GM21526 (cell line): ENCODE measurements at regions not wholly inside any gene's neighbourhood (a gene's known extent, or its start where the extent isn't known, plus 50 kb on each side); places are given as distances from the start of the nearest gene placed in this dataset.

Source experiments
- ATAC-seq: cut with Tn5 transposase; IDR thresholded peaks from one replicate; pipeline ENCODE4 v1.9.1; 2021; ENCODE audit warnings: moderate library complexity; ENCODE audit not compliant: unreplicated experiment, low FRiP score

GRCh38 chr12:92007787-92008186 lies 137.9 kb downstream of the BTG1 start:
- no peak for ATAC-seq

- no peak for ATAC-seq
Observed at GRCh38 chr12:92003701-92004100, 141.9 kb downstream of the BTG1 start.

DNA sequence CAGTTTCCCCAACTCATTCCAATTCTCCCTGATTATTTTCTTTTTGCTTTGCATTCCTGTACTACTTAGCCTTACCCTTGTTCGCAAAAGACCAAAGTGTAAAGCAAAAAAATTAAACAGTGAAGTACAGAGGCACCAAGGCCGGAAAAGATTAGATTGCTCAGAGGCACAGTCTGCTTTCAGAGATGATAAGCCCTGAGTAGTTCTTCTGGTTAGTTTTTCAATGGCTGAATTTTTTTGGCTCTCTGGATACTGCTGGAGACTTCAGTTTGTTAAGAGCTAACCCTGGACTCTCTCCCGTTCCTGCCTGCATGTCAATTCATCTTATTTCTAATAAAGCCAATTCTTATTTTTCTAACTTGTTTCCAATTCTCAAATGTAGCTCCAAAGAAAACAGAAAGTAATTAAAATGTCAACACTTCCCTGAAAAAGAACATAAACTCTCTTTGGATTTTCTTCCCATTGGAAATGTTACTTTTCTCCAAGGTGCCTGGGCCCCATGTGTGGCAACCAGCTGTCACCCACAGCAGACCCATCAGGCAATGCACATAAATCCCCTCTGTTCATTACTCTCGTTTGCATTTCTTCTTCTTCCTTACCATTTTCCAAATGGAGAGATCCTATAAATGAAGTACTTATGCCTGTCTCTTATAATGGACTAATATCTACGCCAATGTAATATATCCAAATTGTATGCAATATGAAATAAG lies 142.8 kb downstream of the BTG1 start:
- no peak for ATAC-seq

- ATAC-seq, result no peak
Observed at GRCh38 chr12:92002195-92002649, 143.4 kb downstream of the BTG1 start.

DNA sequence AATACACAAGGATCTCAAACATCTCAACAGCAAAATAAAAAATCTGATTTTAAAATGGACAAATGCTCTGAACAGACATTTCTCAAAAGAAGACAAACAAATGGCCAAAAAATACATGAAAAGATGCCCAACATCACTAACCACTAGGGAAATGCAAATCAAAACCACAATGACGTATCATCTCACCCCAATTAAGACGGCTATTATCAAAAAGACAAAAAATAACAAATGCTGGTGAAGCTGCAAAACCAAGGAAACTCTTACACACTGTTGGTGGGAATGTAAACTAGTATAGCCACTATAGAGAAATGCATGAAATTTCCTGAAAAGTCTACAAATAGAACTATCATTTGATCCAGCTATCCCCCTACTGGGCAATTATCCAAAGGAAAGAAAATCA lies 145.0 kb downstream of the BTG1 start:
- ATAC-seq, result no peak

DNA sequence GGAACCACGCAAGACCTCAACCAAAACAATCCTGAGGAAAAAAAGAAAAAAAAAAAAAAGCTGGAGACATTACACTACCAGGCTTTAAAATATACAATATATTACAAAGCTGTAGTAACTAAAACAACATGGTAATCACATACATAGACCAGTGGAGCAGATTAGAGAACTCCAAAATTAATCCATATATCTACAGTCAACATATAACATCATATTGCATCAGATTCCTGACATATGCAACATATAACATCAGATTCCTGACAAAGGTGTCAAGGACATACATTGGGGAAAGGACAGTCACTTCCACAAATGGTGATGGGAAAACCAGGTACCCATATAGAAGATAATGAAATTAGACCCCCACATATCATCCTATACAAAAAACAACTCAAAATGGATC lies 145.8 kb downstream of the BTG1 start:
- no peak for ATAC-seq

- no peak for ATAC-seq
Observed at GRCh38 chr12:91998316-91998715, 147.3 kb downstream of the BTG1 start.

DNA sequence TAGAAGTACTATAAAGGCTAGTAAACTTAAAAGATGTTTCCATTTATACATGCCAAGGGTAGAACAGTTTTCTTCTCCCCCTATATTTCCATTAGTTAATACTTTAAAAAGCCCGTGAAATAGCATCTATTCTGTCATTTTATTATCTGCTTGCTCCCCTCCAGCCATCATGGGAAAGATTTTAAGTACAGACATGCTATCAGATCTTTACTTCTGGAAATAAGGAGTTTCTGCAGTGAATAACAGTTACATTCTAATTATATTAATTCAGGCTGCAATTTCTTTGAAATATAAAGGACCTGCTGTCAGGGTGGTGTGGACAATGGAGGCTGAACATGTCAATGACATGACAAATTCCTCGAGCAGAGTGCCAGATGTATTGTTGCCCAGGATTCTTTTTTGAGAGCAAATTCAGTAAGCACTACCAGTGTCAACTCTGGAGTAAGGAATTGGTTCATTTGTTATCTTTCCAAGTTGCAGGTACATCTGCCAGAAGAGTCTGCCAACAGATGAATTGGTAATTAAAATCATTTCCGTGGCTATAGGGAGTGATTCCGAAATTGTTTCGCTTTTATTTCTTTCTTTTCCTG lies 151.3 kb downstream of the BTG1 start:
- ATAC-seq, result no peak

DNA sequence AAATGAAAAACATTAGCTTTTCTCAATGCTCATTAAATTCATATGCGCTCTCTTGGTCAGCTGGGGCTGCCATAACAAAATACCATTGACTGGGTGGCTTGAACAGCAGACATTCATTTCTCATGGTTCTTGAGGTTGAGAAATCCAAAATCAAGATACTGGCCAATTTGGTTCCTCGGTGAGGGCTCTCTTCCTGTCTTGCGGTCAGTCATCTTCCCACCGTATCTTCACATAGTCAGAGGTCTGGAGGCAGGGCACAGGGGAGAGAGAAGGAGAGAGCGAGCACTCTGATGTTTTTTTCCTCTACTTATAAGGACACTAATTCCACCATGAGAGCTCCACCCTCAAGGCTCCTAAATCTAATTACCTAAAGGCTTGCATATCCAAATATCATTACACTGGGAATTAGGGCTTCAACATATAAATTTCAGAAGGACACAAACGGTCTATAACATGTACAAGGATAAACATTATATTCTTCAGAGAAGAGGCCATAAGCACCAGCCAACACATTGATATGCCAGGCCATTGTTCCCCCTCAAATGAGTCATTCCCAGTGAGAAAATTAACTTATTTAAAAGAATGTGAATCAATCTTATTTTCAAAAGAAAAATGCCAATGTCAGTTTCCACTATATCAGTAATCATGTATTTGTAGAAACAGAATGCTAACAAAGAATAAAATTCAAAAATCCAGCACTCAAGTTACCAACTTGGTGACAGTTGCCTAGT lies 152.2 kb downstream of the BTG1 start:
- ATAC-seq, result no peak

DNA sequence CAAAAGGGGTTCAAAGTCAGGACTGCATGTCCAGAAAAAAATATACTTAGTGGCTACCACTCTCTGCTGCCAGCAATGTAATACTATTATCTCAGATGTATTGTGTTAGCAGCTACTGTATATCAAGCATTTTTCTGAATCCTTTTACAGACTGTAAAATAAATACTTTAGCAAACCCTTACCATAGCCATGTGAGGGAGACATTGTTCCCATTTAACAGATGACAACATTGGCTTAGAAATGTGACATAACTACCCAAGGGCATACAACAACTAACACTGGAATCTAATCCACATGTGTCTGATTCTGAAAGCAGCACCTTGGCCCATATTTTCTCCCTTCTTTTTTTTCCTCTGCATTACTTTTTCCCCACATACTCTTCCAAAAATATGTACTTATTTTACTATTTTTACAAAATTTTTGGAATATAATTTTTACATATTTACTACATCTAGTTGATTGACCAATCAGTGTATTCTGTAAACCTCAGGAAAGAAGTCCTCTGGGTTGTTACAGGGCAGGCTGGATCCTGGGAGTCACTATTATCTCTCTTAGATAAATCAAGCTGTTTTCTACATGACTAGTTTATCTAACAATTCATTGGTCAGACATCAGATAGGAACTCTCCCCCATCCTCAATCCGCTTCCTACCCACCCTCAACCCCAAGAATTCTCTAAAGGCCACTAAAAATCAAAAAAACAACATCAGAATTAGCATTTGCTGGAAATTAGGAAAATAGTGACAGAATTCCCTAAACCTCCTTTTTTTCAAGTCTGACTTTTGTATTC lies 154.1 kb downstream of the BTG1 start:
- no peak for ATAC-seq

GRCh38 chr12:91990525-91990924 lies 155.1 kb downstream of the BTG1 start:
- ATAC-seq, result no peak

DNA sequence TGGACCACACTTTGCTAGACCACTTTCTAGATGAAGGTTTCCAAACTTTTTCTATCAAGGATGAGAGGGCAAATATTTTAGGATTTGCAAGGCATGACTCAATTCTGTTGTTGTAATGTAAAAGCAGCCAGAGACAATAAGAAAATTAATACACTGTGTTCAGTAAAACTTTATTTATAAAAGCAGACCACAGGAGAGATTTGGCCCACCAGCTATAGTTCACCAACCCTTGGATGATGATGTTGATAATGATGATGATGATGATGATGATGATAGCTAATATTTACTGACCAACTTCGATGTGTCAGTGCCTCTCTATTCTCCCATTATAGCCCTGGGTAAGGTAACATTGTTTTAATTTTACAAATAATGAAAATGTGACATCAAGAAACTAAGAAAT lies 156.5 kb downstream of the BTG1 start:
- ATAC-seq, result no peak

DNA sequence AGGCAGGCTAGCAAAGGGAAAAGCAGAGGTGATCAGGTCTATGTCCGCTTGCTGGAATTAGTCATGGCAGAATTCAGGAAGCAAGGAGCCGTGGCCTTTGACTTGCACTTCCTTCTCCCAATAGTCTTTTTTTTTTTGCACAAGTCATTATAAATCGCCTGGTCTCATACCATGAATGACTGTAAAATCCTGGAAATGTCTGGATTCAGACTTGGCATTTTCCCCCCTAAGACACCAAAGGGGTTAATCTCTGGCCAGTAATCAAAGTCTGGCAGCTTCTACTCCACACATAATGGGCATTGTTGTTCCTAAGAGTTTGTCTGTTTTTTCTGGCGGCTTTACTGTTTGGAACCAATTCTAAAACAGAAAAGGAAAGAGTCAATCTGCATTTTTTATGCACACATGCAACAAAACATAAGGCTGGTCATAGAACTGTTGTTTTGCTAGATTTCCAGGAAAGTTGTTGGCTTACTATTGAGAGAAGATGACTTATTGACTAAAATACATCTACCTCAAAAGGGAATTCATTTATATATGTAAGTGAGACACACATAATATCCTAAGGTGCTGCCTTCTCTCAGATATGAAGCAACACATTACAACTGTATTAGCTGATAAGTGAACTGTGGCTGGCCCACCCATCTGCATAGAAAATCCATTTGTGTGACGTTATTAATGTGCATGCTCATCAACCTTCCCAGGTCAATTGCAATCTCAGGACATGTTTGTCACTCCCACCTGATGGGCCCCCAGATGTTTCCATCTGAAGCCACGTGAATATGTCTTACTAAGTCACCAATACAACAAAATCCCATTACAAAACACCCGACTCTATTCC lies 157.3 kb downstream of the BTG1 start:
- ATAC-seq, result no peak

- ATAC-seq, result no peak
Observed at GRCh38 chr12:91986084-91986483, 159.6 kb downstream of the BTG1 start.

DNA sequence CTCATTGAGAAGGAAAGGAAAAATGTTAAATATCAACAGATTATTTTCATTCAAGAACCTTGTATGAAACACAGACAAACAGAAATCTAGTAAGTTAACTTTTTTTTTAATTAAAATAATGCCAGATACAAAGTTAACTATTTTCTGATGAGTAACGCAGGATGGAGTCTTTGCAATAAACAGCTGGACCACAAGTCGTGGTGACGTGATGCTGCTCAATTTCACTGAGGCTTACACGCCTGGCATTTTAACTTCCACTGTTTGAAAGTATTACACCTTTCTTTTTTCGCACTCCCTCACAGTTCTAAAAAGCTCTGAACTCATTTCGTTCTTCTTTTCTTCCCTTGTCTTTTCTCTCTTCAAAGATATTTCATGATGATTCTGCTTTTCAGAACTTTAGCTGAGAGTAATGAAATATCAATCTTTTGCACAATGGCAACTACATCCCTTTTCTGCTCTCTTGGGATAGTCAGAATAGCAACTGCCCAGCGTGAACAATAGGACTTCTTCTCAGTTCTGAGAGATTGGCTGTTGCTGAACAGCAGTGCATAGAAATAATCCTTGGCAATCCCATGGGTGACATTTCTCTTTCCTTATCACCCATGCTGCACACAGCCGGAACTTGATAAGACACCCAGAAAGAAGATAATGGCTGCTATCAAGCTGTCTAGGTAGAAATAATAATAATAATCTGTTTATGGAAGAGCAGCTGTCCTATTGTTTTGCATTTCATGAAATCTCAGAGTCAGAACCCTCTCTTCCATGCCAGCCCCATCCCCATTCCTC lies 160.5 kb downstream of the BTG1 start:
- ATAC-seq, result no peak

DNA sequence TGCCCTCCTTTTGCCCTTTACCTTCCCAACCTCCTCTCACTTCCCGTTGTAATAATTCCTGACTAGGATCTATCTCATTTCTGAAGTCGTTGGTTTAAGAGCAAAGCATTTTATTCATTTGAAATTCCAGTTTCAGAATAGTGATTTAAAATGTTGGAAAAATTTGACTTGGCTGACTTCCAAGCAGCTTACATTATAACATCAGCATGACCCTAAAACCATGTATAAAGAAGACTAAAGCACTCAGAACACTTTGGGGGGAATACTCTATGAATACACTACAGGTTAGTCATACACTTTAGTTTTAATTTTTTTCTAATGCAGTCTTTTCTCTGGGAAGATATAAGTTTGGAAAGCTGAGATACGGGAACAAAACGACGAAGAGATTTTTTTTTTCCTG lies 161.1 kb downstream of the BTG1 start:
- ATAC-seq, result no peak

DNA sequence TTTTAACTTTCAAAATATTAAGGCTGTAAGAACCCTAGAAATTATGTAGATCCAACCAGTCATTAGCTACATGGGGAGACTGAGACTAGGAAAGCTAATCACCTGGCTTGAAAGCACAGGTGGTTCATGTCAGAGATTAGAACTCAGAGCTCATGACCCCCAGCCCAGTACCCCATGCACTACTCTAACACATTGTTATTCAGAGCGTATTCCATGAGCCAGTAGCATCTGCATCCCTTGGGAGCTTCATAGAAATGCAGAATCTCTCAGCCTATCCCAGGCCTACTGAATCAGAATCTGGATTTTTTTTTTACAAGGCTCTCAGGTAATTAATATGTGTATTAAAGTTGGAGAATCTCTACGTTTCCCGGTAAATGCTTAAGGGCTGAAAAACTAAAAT lies 161.7 kb downstream of the BTG1 start:
- no peak for ATAC-seq

DNA sequence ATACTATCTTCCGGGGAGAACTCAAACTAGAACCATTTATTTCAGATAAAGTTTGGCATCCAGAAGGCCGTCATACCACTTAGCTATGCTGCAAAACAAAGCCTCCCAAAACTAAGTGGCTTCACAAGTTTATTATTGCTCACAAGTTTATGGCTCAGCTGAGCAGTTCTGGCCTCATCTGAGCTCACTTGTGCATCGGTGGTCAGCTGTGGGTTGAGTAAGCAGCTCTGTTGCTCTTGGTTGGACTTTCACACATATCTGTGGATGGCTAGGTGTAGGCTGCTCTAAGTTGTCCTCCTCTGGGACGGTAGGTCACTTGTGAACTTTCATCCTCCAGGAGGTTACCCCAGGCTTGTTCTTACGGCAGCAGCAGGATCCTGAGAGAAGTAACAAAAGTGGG lies 162.7 kb downstream of the BTG1 start:
- no peak for ATAC-seq

- ATAC-seq, result no peak
Observed at GRCh38 chr12:91980389-91980821, 165.2 kb downstream of the BTG1 start.
